NCI-H1930 (cell line): ENCODE measurements at regions not wholly inside any gene's neighbourhood (a gene's known extent, or its start where the extent isn't known, plus 50 kb on each side); places are given as distances from the start of the nearest gene placed in this dataset.
"Not testable (repeated sequence)": the region's sequence is repeated elsewhere in the genome, so short reads cannot be mapped to it uniquely, and the experiment has no call there.

Experiments used
- DNase-seq, 2 experiments: peaks; one replicate each; lab custom pipeline; 2025; lab: John Stamatoyannopoulos, UW

GRCh38 chr11:90558328-90558865 is 335.5 kb upstream of the CHORDC1 start:
- no peak for DNase-seq

- DNase-seq, result no peak
Observed at GRCh38 chr11:90556606-90557005, 333.8 kb upstream of the CHORDC1 start.

- no peak for DNase-seq
Observed at GRCh38 chr11:90556026-90556425, 333.2 kb upstream of the CHORDC1 start.

GRCh38 chr11:90555477-90555876 is 332.6 kb upstream of the CHORDC1 start:
- DNase-seq, result no peak

- no peak for DNase-seq
Observed at GRCh38 chr11:90542092-90542491, 319.2 kb upstream of the CHORDC1 start.

- DNase-seq, result no peak
Observed at GRCh38 chr11:90536301-90536700, 313.5 kb upstream of the CHORDC1 start.

- no peak for DNase-seq
Observed at GRCh38 chr11:90532125-90532524, 309.3 kb upstream of the CHORDC1 start.

GRCh38 chr11:90531001-90531400 is 308.2 kb upstream of the CHORDC1 start:
- no peak for DNase-seq

GRCh38 chr11:90525962-90526361 is 303.1 kb upstream of the CHORDC1 start:
- DNase-seq, result no peak

GRCh38 chr11:90512846-90513245 is 290.0 kb upstream of the CHORDC1 start:
- DNase-seq, result no peak

GRCh38 chr11:90510839-90511238 is 288.0 kb upstream of the CHORDC1 start:
- DNase-seq, result no peak

GRCh38 chr11:90500922-90501568 is 278.2 kb upstream of the CHORDC1 start:
- no peak for DNase-seq

- DNase-seq, result no peak
Observed at GRCh38 chr11:90496722-90497121, 273.9 kb upstream of the CHORDC1 start.

GRCh38 chr11:90493379-90493778 is 270.5 kb upstream of the CHORDC1 start:
- DNase-seq, result no peak

- no peak for DNase-seq
Observed at GRCh38 chr11:90491466-90491865, 268.6 kb upstream of the CHORDC1 start.

GRCh38 chr11:90476442-90477007 is 253.7 kb upstream of the CHORDC1 start:
- DNase-seq, result peak in 1 of 2 experiments; percentile 26

- DNase-seq, result no peak
Observed at GRCh38 chr11:90468923-90469322, 246.1 kb upstream of the CHORDC1 start.

GRCh38 chr11:90465553-90465952 is 242.7 kb upstream of the CHORDC1 start:
- no peak for DNase-seq

- DNase-seq, result not testable (repeated sequence)
Observed at GRCh38 chr11:90455347-90455920, 232.6 kb upstream of the CHORDC1 start.

GRCh38 chr11:90453525-90453924 is 230.7 kb upstream of the CHORDC1 start:
- DNase-seq, result no peak

- no peak for DNase-seq
Observed at GRCh38 chr11:90449606-90450005, 226.8 kb upstream of the CHORDC1 start.

GRCh38 chr11:90448256-90448655 is 225.4 kb upstream of the CHORDC1 start:
- no peak for DNase-seq

GRCh38 chr11:90447618-90448017 is 224.8 kb upstream of the CHORDC1 start:
- no peak for DNase-seq
